ENCODE measurements at regions not wholly inside any gene's neighbourhood (a gene's known extent, or its start where the extent isn't known, plus 50 kb on each side); places are given as distances from the start of the nearest gene placed in this dataset.

DNA sequence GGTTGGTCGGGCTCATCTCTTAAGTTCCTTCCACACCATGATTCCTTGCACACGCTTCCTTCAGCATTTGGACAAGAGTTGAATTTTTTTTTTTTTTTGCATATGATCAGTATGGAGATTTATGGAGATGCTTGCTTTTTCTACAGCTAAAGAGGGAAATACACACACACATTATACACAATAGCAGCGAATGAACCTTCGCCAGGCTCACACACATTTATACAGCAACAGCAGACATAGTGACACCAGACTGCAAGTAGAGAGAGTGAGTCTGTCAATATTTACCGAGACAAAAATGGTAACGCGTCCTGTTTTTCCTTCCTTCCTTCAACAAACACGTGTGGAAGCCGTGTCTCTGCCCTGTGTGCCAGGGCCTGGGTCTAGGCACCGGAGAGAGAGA is 897.9 kb downstream of the BCL11B start:
- CTCF ChIA-PET: no interaction called here
- TF ChIP-seq, protein P1, sequence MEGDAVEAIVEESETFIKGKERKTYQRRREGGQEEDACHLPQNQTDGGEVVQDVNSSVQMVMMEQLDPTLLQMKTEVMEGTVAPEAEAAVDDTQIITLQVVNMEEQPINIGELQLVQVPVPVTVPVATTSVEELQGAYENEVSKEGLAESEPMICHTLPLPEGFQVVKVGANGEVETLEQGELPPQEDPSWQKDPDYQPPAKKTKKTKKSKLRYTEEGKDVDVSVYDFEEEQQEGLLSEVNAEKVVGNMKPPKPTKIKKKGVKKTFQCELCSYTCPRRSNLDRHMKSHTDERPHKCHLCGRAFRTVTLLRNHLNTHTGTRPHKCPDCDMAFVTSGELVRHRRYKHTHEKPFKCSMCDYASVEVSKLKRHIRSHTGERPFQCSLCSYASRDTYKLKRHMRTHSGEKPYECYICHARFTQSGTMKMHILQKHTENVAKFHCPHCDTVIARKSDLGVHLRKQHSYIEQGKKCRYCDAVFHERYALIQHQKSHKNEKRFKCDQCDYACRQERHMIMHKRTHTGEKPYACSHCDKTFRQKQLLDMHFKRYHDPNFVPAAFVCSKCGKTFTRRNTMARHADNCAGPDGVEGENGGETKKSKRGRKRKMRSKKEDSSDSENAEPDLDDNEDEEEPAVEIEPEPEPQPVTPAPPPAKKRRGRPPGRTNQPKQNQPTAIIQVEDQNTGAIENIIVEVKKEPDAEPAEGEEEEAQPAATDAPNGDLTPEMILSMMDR (IDR thresholded peaks at IDR 0.05; ENCODE audit: low read depth, low read length): no peak

DNA sequence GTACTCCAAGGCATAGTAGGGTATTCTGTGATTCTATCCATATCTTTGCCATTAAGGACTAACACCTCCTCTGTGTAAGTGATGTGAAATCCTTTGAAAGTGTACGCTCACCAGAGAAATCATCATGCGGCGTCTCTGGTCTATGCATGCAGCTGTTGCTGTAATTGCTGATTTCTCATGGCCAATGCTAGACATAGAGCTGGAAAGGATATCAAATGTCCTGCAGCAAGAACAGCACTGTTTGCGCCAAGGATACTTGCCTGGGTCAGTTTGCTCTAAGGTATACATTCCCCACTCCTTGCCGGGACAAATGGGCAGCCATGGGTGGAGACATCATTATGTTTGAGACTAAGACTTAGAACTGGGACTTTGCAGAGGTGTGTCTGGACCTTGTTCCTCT is 896.4 kb downstream of the BCL11B start:
- ChIA-PET POLR2A (no interaction called here), CTCF (no interaction called here)
- H3K9me3 ChIP-seq (ENCODE audit: control insufficient read depth, insufficient read depth, low read length): peaks cover 35% of the 10 kb centered on the region
- H3K27ac ChIP-seq (ENCODE audit: low read depth, low read length): no peak overlapping the region
- H3K27me3 ChIP-seq (ENCODE audit: control insufficient read depth, insufficient read depth, low read length): no peaks in the 10 kb centered on the region
- no peak overlapping the region for H3K4me3 ChIP-seq (ENCODE audit: low read depth, low read length)
- no peak for DNase-seq (ENCODE audit: low read depth, low spot score)
- TF ChIP-seq, protein P1 (IDR thresholded peaks at IDR 0.05; ENCODE audit: low read depth, low read length): no peak

More for the DNA sequence above, 897.9 kb downstream of the BCL11B start:
- Histone ChIP-seq H3K4me3 (ENCODE audit: low read depth, low read length) (no peak overlapping the region), H3K9me3 (ENCODE audit: control insufficient read depth, insufficient read depth, low read length) (peaks cover 37% of the 10 kb centered on the region), H3K27ac (ENCODE audit: low read depth, low read length) (no peak overlapping the region), H3K27me3 (ENCODE audit: control insufficient read depth, insufficient read depth, low read length) (no peaks in the 10 kb centered on the region)
- DNase-seq (ENCODE audit: low read depth, low spot score): no peak
- POLR2A ChIA-PET: no interaction called here

DNA sequence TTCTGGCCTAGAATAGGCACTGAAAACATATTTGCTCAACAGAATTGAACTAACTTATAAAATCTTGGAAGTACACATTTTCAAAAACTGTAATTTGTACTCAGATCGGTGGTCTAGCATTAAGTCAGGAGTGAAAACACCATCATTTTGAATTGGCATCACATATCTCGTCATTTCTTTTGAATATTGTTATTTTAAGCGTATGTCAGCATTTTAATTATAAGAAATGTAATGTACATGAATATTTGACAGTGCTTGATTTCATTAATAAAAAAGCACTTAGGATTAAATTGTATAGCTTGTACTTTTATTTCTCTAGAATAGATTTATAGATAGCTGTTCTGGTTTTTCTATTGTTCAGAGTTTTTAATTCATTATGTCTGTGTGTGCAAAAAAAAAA is 892.2 kb downstream of the BCL11B start:
- CTCF ChIA-PET: no interaction called here
- POLR2A ChIA-PET: no interaction called here
- Histone ChIP-seq H3K9me3 (ENCODE audit: control insufficient read depth, insufficient read depth, low read length) (peaks cover 34% of the 10 kb centered on the region; the same call in 1 of the 2 replicates), H3K27me3 (ENCODE audit: control insufficient read depth, insufficient read depth, low read length) (no peaks in the 10 kb centered on the region), H3K4me3 (ENCODE audit: low read depth, low read length) (no peak overlapping the region), H3K27ac (ENCODE audit: low read depth, low read length) (no peak overlapping the region)
- DNase-seq (ENCODE audit: low read depth, low spot score): no peak
- TF ChIP-seq, protein P1 (IDR thresholded peaks at IDR 0.05; ENCODE audit: low read depth, low read length): no peak

GRCh38 chr14:98382662-98383061 is 889.3 kb downstream of the BCL11B start:
- CTCF ChIA-PET: no interaction called here
- no peaks in the 10 kb centered on the region for H3K27me3 ChIP-seq (ENCODE audit: control insufficient read depth, insufficient read depth, low read length)

DNA sequence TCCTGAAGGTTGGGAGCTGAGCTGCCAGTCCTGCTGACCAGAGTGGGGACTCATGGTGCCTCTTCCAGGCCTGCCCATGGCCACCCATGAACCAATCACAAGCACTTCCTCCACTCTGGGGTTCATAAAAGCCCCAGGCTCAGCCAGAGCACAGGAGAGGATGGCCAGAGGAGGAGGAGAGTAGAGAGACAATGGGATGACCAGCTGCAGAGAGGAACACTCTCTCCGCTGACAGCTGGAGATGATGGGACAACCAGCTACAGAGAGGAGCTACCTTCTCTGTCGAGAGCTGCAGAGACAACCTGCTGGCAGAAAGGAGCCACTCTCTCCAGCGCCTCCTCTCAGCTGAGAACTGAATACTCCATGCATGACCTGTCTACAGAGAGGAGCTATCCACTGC is 886.1 kb downstream of the BCL11B start:
- H3K27ac ChIP-seq (ENCODE audit: low read depth, low read length): no peak overlapping the region
- no peak overlapping the region for H3K4me3 ChIP-seq (ENCODE audit: low read depth, low read length)
- no peak for DNase-seq (ENCODE audit: low read depth, low spot score)
- peaks cover 36% of the 10 kb centered on the region for H3K9me3 ChIP-seq (ENCODE audit: control insufficient read depth, insufficient read depth, low read length)
- ChIA-PET POLR2A (no interaction called here), CTCF (no interaction called here)
- H3K27me3 ChIP-seq (ENCODE audit: control insufficient read depth, insufficient read depth, low read length): no peaks in the 10 kb centered on the region
- TF ChIP-seq, protein P1 (IDR thresholded peaks at IDR 0.05; ENCODE audit: low read depth, low read length): no peak

More at GRCh38 chr14:98382662-98383061, 889.3 kb downstream of the BCL11B start:
- POLR2A ChIA-PET: no interaction called here
- TF ChIP-seq, protein P1 (IDR thresholded peaks at IDR 0.05; ENCODE audit: low read depth, low read length): no peak
- H3K27ac ChIP-seq (ENCODE audit: low read depth, low read length): no peak overlapping the region
- no peak overlapping the region for H3K4me3 ChIP-seq (ENCODE audit: low read depth, low read length)
- peaks cover 40% of the 10 kb centered on the region for H3K9me3 ChIP-seq (ENCODE audit: control insufficient read depth, insufficient read depth, low read length)
- DNase-seq (ENCODE audit: low read depth, low spot score): no peak

All from AG04450 (cell line).